HPDE6-E6E7 (cell line): ENCODE measurements at regions not wholly inside any gene's neighbourhood (a gene's known extent, or its start where the extent isn't known, plus 50 kb on each side); places are given as distances from the start of the nearest gene placed in this dataset.
A peak's percentile ranks its signal among the peaks of the same experiment; 100 is the strongest.

ENCODE experiments used
- DNase-seq: peaks from one replicate; pipeline ENCODE4 v3.0.0; 2011; ENCODE audit warnings: missing footprints; ENCODE audit errors: extremely low spot score

DNA sequence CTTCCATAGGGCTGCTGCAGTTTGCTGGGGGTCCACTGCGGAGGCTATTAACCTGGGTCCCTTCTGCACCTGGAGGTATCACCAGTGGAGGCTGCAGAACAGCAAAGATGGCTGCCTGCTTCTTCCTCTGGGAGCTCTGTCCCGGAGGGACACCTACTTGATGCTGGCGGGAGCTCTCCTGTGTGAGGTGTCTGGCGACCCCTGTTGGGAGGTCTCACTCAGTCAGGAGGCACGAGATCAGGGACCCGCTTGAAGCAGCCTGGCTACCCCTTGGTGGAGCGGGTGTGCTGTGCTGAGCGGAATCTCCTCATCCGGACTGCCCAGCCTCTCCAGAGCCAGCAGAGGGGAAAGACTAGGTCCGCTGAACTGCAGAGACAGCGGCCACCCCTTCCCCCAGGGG is 56.0 kb upstream of the CTXND1 start:
- no peak for DNase-seq

DNA sequence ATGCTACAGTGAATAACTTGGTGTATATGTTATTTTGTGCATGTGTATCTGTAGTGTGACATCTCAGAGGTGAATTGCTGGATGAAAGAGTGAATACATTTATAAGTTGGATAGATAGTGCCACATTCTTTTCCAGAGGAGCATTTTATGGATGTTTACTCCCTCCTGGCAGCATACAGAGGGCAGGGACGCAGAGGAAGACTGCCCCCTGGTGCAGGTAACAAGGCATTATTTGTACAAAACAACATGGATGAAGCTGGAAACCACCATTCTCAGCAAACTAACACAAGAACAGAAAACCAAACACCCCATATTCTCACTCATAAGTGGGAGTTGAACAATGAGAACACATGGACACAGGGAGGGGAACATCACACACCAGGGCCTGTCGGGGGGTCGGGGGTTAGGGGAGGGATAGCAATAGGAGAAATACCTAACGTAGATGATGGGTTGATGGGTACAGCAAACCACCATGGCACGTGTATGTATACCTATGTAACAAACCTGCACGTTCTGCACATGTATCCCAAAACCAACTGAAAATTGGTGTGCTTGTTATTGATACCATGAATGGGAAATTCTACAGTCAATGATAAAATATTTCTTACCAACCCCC is 57.9 kb upstream of the CTXND1 start:
- DNase-seq, result peak; percentile 32

DNA sequence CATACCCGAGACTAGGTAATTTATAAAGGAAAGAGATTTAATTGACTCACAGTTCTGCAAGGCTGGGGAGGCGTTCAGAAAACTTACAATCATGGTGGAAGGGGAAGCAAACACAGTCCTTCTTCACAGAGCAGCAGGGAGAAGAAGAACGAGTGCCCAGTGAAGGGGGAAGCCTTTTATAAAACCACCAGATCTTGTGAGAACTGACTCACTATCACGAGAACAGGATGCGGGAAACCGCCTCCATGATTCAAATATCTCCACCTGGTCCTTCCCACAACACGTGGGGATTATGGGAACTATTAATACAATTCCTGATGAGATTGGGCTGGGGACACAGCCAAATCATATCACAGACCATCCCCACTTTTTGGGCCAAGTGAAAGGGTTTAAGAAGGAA is 58.8 kb upstream of the CTXND1 start:
- no peak for DNase-seq

DNA sequence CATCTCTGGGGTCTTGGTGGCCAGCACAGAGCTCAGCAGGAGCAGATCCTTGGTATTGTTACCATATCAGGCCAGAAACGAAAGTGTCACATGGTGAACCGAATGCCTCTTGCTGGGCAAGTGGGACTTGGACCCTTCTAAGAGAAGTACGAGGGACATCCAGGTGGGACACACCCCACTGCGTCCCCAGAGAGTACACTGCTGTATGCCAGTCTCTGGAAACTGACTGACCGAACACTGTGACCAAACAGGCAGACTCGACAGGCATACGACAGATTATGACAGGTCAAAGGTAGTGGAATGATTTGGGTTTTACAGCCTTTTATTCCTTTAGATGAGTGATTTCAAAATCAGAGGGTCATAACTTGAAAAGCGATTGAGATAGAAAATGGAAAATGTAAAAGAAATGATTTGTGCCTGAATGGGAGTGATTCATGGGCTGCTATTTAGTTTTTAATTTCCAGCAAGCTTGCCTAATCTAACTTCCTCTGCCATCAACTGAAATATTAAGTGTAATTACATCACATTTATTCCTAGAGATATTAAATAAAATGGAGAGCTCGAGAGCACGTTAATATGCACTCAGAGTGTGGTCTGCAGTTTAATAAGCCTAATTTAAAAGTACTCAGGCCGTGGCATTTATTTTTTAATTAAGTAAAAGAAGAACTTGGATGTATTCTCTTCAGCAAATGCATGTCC is 63.4 kb upstream of the CTXND1 start:
- DNase-seq, result no peak

DNA sequence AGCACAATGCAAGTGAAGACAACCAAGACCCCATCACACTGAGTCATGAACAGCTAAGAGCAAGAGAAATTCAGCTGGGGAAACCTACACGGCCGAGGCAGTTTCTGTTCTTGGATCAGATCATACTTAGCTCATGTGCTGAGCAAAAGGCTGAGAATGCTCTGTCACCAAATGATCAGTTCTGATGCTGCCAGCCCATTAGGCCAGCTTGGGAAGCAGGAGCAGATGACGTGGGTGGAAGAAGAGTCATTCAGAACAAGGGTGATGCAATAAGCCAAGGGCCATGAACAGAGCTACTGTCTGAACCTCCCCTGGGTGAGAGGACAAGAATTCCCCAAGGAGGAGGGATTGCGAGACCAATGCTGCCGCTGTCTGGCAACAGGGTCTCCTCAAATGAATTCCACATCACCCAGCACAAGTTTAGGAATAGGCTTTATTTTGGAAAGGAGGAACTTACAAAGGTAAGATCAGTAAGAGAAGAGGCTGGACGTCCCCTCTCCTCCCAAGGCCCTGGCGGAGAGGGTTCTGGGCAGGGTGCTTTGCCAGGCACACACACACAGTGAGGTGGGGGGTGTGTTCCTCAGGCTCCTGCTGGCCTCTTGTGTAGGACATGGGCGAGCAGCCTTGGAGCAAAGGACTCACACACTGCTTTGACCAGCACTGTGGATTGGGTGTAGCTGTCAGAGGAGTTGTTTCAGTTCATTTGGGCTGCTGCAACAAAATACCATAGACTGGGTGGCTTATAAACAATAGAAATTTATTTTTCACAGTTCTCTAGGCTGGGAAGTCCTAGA is 65.6 kb upstream of the CTXND1 start:
- no peak for DNase-seq

DNA sequence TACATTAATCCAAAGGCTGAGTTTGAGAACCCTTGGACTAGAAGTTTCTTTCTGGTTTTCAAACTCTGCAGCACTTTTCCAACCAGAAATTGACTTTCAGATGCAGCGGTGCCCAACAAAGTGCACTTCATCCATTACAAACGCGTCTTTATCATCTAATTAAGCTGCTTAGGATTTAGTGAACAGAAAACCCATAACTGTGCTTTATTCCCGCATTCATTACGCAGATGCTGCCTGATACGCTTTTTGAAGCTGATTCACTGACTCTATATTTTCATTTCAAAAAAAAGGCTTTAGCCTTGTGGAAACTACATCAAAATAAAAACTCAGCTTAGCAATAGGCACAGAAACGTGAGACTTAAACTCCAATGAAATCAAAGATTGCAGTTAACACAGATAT is 69.8 kb upstream of the CTXND1 start:
- no peak for DNase-seq

DNA sequence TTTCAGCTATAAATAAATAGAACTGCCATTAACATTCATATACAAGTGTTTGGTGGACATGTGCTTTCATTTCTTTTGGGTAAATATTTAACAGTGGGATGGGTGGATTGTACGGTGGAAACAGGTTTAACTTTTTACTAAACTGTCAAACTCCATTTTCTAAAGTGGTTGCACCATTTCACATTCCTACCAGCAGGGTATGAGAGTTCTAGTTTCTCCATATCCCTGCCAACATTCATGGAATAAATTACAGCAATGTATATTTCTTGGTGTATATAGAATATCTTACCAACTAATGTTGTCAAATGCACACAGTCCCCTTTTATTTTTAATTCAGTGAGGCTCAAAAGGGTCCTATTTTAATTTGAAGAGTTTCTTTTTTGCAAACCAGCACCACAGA is 71.3 kb upstream of the CTXND1 start:
- DNase-seq, result no peak

DNA sequence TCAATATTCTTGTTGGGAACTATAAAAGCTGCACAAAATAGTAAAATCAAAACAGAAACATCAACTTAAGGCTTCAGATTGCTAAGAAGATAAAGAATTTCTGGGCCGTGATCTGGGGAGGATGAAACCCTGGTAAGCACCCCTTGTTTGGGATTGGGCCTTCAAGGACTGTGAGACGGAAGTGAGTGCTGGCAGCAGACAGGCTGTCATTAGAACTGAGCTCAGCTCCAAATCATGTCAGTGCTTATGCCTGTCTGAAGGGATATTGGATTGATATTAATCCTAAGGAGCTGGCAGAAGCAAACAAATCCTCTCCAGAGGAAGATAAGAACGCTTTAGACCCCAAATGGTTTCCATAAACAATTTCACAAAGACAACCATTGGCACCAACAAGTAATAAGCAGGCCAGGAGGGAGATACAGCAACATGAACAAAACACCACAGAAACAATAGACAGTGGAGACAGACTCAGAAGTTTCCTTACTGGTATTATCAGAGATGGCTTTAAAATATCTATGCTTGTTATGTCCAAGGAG is 72.6 kb upstream of the CTXND1 start:
- DNase-seq, result no peak

DNA sequence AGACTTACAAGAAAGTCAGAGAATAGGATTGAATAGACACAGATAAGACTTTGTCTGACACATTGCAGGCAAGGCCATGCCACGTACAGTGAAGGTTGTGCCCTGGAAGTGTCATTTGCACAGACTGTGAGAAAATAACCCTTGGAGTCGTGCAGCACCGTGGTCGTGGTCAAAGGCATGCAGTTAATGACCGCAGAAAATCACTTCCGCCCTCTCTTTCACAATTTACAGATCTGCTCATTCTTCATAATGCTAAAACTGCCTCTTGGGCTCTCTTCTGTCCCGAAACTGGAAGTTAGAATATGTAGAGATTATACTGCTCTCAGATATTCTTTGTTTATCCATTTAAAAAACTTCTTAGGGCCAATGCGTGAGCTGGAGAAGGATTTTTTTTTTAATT is 73.2 kb upstream of the CTXND1 start:
- DNase-seq, result no peak

DNA sequence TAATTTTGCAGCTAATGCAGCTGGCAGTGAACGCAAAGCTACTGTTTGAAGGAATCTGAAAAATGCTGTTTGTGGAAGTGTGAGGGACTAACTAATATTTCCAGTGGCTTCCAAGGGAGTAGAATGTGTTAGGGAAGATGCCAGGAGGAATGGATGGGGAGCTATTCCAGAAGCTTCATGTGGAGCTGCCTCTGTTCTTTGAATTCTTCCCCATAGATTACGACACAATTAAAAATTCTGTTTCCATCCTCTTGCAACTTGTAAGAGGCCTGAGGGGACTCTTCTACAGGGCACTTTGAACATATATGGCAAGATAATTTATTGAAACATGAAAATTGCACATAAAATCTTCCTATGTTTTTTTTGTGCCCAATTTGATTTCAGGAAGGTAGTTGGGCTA is 74.3 kb upstream of the CTXND1 start:
- DNase-seq, result no peak

DNA sequence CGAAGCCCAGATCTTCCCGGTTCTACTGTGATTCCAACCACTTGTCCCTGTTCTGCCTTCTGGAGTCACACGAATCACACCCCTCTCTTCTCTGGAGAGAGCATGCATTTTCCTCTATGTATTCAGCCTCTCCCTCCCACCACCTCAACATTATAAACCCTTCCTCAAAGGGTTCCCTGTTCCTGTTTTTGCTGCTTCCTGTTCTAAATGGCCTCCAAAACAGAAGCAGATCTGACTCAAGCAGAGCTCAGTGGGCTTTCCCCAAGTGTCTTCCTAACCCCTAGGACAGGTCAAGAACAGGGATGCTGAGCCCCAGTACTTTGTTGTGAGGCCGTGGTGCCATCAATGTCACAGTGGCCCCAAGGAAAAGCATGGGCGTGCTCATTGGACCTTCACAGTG is 75.7 kb upstream of the ARNT2 start:
- DNase-seq, result no peak

DNA sequence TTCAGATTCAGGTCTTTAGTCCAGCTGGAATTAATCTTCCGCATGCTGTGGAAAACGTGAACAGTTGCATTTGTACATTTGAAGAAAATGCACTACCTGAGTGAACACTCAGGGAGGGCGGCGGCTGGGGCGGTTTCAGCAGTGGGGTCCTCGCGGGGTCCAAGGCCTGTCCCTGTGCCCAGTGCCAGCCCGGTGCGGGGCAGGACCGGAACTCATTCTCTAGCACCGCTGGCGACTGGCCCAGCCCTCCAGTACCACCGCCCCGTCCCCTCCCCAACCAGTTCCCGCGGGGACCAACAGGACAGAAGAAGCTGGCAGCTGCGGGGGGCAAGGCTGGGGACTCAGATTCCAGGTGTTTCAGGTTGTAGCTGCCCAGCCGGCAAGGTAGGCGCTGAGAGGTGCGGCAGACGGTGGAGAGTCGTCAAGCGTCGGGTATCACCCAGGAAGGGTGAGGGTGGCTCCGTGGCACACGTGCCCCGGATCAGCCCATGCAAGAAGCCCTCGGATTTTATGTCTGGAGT is 72.2 kb upstream of the ARNT2 start:
- no peak for DNase-seq

DNA sequence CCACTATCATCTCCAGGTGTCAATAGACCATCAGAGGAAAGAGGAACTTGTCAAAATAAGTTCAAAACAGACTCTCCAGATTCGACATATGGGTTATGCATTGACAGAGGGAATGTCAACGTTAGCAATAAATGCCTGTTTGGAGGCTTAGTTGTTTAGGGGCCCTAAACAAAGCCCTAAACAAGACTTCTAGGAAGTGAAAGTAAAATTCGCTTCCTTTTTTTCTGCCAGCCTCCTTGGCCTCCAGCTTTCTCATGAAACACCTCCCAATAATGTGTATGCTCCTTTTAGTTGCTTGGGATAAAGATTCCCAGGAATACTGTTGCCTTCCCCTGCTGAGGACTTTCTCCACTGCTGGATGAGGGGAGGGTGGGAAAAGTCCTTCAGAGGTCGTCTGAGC is 70.9 kb upstream of the ARNT2 start:
- no peak for DNase-seq

DNA sequence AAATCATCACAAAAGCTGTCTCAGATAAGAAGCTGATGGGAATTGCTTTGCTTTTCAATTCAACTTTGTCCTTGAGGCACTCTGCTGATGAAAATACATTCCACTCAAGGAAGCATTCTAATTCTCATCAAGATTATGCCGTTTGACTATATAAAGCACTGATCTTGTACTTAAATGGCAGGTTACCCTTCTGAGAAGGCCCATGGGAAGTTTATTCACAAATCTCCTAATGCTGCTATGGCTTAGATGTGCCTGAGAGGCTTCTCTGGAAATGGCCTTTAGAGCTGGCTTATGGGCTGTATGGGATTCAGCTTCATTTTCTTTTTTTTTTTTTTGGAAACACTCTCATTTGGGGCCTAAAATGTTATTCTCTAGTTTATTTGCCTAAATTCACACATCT is 69.7 kb upstream of the ARNT2 start:
- no peak for DNase-seq

DNA sequence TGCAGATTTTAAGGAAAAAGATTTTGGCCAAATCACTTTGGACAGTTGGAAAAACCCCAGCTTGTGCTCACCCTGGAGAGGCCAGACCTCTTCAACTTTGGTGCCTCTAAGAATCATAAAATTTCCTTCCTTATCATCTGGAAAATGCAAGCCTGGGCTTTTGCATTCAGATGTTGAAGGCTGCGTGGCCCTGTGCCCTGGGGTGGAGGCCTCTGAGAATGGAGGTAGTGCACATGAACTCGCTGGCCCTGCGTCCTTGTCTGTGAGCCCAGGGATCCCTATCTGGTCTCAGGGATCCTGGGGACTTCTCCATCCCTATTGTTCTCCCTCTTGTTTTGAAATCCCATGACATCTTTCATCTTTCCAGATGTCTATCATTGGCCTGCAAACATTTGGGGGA is 64.6 kb upstream of the ARNT2 start:
- no peak for DNase-seq

DNA sequence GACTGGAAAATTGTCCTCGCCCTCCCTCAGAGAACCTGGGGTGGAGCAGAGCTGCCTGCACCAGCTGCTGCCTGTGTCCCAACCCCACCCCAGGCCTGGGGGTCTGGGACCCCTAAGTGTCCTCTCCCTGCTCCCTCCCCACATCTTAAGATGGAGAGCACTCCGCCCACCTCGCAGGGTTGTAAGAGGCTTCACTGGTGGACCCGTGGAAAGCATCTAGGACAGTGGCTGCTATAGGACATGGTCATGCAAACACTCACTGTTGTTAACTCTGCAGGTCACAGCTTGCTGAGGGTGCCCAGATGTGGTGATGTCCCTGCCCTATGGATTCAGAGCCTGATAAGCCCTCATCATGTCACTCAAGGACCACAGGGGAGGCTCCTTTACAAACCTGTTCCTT is 62.0 kb upstream of the ARNT2 start:
- DNase-seq, result no peak

DNA sequence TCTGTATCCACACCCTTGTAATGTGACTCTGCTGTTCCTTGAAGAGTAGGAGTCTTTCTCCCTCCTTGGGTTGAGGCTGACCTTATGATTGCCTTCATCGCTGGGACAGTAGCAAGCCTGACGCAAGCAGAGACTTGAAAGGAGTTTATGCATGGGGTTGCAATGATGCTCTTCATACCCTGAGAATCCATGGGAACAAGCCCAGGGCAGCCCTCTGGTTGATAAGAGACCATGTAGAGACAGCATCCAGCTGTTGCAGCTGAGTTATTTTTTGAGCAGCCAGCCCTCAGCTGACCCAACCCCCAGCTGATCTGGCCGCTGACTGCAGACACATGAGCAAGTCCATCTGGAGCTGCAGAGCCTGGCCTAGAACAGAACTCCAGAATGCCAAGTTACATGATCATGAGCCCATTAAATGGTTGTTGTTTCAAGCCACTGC is 60.6 kb upstream of the ARNT2 start:
- DNase-seq, result no peak

DNA sequence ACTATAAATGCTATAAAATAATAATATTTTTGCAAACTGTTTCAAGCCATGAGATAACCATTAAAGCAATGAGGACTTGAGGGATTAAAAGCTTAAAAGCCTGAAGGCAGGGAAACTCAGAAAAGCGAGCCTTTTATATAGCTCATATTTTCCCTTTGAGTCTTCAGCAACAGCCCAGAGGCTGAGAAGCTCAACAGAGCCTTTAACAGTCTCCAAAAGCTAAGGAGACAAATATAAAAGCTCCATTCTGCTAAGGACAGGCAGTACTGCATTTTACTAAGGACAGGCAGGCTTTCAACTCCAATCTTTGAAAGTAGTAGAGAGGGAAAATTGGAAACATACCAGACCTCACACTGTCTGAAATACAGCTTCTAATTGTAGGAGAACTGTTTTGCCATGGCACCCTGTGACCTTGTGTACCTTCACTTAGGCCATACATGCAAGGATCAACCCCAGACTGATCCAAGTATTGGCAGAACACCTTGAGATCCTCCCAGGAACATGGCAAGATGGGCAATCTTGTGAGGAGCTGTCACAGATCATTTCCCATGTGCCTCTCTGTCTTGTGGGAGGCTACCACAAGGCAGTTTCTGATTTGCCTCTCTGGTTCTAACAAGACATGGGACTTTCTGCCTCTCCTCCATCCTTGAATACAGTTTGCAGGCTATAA is 53.1 kb upstream of the ARNT2 start:
- no peak for DNase-seq
